B cell (primary cell): ENCODE measurements at regions not wholly inside any gene's neighbourhood (a gene's known extent, or its start where the extent isn't known, plus 50 kb on each side); places are given as distances from the start of the nearest gene placed in this dataset.

Source experiments
- ATAC-seq: fragments of 200-7000 bp; cut with Tn5 transposase; one replicate; pipeline ENCODE4 v1.10.0; 2021; ENCODE audit warnings: low read depth, mild to moderate bottlenecking, moderate number of reproducible peaks, moderate library complexity
- CTCF ChIA-PET: fragments of 350-600 bp; sonication (Branson Sonifier 250); formaldehyde crosslinking; loops from one replicate; lab custom pipeline; 2021; ENCODE audit warnings: antibody characterized with exemption, inconsistent platforms; lab: Charles Lee
- POLR2A ChIA-PET: fragments of 350-600 bp; sonication (Branson Sonifier 250); formaldehyde crosslinking; loops from one replicate; lab custom pipeline; 2021; ENCODE audit warnings: antibody characterized with exemption; lab: Charles Lee
- DNase-seq: peaks from one replicate; pipeline ENCODE4 v3.0.0; 2013
- H2AFZ ChIP-seq: 2 replicates; pipeline ENCODE4 v1.6.1; 2012; ENCODE audit warnings: mild to moderate bottlenecking, low read depth, low read length; ENCODE audit not compliant: insufficient read depth, poor library complexity, severe bottlenecking
- H3K27ac ChIP-seq, 2 donors: 1 replicate in 1 of 2; 2 replicates in 1 of 2; pipeline ENCODE4 v1.5.1; 2012 to 2013; ENCODE audit warnings: low read length in 2 of 2, mild to moderate bottlenecking in 2 of 2, moderate library complexity in 1 of 2
- H3K27me3 ChIP-seq, 4 experiments: fragments of 200-600 bp in 1 of 4; sonication (generic) in 1 of 4; replicated peaks in 1 of 4; 1 replicate in 2 of 4; 2 replicates in 2 of 4; pipeline versions ENCODE4 v1.6.1 to v1.7.0; 2013 to 2016; ENCODE audit warnings: low read length in 3 of 4, mild to moderate bottlenecking in 2 of 4, mixed read lengths in 1 of 4, moderate library complexity in 1 of 4; ENCODE audit not compliant: insufficient read depth in 4 of 4, control insufficient read depth in 3 of 4; ENCODE audit errors: control extremely low read depth in 1 of 4
- H3K36me3 ChIP-seq, 2 experiments: replicated peaks in 1 of 2; 1 replicate in 1 of 2; 2 replicates in 1 of 2; pipeline versions ENCODE4 v1.6.1 to v1.7.1; 2013; ENCODE audit warnings: low read length in 1 of 2; ENCODE audit not compliant: insufficient read depth in 2 of 2, control insufficient read depth in 1 of 2; ENCODE audit errors: control extremely low read depth in 1 of 2, extremely low read depth in 1 of 2
- H3K4me1 ChIP-seq, 2 donors: fragments of 200-600 bp in 1 of 2; sonication (generic) in 1 of 2; 1 replicate in 1 of 2; 2 replicates in 1 of 2; pipeline versions ENCODE4 v1.5.1 to v1.6.1; 2013 to 2017; ENCODE audit warnings: low read length in 2 of 2; ENCODE audit not compliant: control insufficient read depth in 2 of 2, insufficient read depth in 2 of 2
- H3K4me2 ChIP-seq: replicated peaks from 2 replicates; pipeline ENCODE3; 2012; ENCODE audit warnings: mild to moderate bottlenecking, low read depth, low read length; ENCODE audit not compliant: poor library complexity, severe bottlenecking
- H3K4me3 ChIP-seq, 5 experiments: fragments of 200-600 bp in 1 of 5; sonication (generic) in 1 of 5; 1 replicate in 3 of 5; 2 replicates in 2 of 5; pipeline versions ENCODE4 v1.5.1 to v1.7.0; 2011 to 2016; ENCODE audit warnings: low read length in 4 of 5, mild to moderate bottlenecking in 4 of 5, low read depth in 2 of 5, control low read depth in 1 of 5, moderate library complexity in 1 of 5; ENCODE audit not compliant: insufficient read depth in 1 of 5; ENCODE audit errors: control extremely low read depth in 1 of 5, extremely low read depth in 1 of 5
- H3K79me2 ChIP-seq: fragments of 200-600 bp; sonication (generic); one replicate; pipeline ENCODE4 v1.6.0; 2016; ENCODE audit warnings: low read length; ENCODE audit not compliant: control insufficient read depth, insufficient read depth
- H3K9ac ChIP-seq: fragments of 200-600 bp; sonication (generic); 2 replicates; pipeline ENCODE4 v1.6.1; 2017; ENCODE audit warnings: mild to moderate bottlenecking, low read length, moderate library complexity
- H3K9me3 ChIP-seq, 3 donors: one replicate each; pipeline versions ENCODE4 v1.6.1 to v1.7.1; 2013; ENCODE audit warnings: low read length in 2 of 3; ENCODE audit not compliant: control insufficient read depth in 2 of 3, insufficient read depth in 1 of 3; ENCODE audit errors: control extremely low read depth in 1 of 3
- H4K20me1 ChIP-seq: 2 replicates; pipeline ENCODE4 v1.6.0; 2012; ENCODE audit warnings: mild to moderate bottlenecking, low read length; ENCODE audit not compliant: insufficient read depth, control insufficient read depth, poor library complexity, severe bottlenecking
- H3K27ac Mint-ChIP-seq: one replicate; pipeline ENCODE4 v1.8.0; 2021; ENCODE audit warnings: mixed read lengths
- H3K27me3 Mint-ChIP-seq: one replicate; pipeline ENCODE4 v1.8.0; 2021; ENCODE audit warnings: mixed read lengths
- H3K4me1 Mint-ChIP-seq: one replicate; pipeline ENCODE4 v1.8.0; 2021; ENCODE audit warnings: mixed read lengths
- H3K4me3 Mint-ChIP-seq: one replicate; pipeline ENCODE4 v1.8.0; 2021; ENCODE audit warnings: mixed read lengths
- H3K9me3 Mint-ChIP-seq: one replicate; pipeline ENCODE4 v1.8.0; 2022; ENCODE audit warnings: mixed read lengths; ENCODE audit not compliant: insufficient read depth
- EZH2 ChIP-seq: IDR thresholded peaks from 2 replicates; pipeline ENCODE4 v1.6.1; 2012; ENCODE audit warnings: borderline replicate concordance, low read depth, mild to moderate bottlenecking, moderate library complexity, low read length; ENCODE audit not compliant: insufficient read depth, poor library complexity, severe bottlenecking
- WGBS: methylation state at CpG from one replicate; pipeline ENCODE4 v1.1.5; 2013; ENCODE audit warnings: missing lambda C conversion rate; ENCODE audit not compliant: insufficient coverage; 5-methylcytosine and 5-hydroxymethylcytosine counted together
- intact Hi-C: fragments of 100-400 bp; cut with micrococcal nuclease; formaldehyde crosslinking; loops from one replicate; pipeline ENCODE4 v1.10.0; 2022
- TF ChIP-seq, protein P1 (sequence below): fragments of 200-600 bp; IDR thresholded peaks from one replicate; pipeline ENCODE4 v1.8.0; 2022; ENCODE audit warnings: antibody characterized with exemption, mild to moderate bottlenecking

DNA sequence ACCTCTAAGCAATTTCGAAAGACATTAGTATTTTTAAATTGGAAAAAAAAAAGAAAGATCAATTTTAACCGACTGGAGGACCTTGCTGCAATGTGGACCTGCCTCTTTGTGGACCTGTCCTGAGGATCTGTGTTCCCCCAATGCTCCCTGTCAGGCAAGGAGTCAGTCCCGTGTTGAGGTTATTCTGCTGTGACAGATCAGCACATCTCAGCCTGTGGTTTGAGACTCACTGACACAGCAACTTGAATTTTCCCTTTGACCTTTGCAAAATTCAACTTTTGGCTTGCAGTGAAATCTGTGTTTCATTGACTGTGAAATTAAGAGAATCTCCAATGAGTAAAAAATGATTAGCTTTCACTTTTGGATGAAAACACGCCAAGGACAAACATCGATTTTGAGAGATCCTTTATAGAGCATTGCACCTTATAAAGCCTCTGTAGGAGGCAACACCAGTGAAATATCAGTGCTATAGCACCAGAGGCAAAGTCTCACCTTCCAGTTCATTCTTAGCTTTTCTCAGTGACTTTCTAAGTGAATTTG is 186.9 kb downstream of the GPAT3 start:
- POLR2A ChIA-PET: no interaction called here

DNA sequence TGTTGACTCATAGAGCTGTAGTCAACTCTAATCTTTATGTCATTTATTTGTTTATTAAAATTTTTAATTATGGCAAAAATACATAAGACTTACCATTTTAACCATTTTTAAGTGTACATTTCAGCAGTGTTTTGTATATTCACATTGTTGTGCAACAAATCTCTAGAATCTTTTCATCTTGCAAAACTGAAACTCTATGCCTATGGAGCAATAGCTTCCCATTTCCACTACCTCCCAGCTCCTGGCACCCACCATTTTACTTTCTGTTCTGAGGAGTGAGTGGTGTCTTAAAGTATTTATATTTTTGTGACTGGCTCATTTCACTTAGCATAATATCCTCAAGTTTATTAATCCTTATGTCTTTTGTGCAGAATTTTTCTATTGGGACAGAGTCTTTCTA is 181.0 kb downstream of the GPAT3 start:
- Histone ChIP-seq H3K4me3 (no peak overlapping the region), H3K36me3 (no peaks in the 10 kb centered on the region), H3K27me3 (no peaks in the 10 kb centered on the region), H3K79me2 (no peaks in the 10 kb centered on the region), H3K9me3 (no peaks in the 10 kb centered on the region), H4K20me1 (no peaks in the 10 kb centered on the region), H3K9ac (no peak overlapping the region), H3K27ac (no peak overlapping the region), H3K4me2 (no peak overlapping the region), H3K4me1 (no peaks in the 10 kb centered on the region), H2AFZ (no peak overlapping the region)
- Mint-ChIP-seq H3K27me3 (peaks cover 15% of the 10 kb centered on the region), H3K9me3 (no peaks in the 10 kb centered on the region), H3K4me1 (no peaks in the 10 kb centered on the region), H3K27ac (no peak overlapping the region), H3K4me3 (no peak overlapping the region)
- POLR2A ChIA-PET: no interaction called here
- ATAC-seq: no peak
- DNase-seq: no peak
- intact Hi-C loops: no loop called here
- CTCF ChIA-PET: no interaction called here
- TF ChIP-seq, protein P1, sequence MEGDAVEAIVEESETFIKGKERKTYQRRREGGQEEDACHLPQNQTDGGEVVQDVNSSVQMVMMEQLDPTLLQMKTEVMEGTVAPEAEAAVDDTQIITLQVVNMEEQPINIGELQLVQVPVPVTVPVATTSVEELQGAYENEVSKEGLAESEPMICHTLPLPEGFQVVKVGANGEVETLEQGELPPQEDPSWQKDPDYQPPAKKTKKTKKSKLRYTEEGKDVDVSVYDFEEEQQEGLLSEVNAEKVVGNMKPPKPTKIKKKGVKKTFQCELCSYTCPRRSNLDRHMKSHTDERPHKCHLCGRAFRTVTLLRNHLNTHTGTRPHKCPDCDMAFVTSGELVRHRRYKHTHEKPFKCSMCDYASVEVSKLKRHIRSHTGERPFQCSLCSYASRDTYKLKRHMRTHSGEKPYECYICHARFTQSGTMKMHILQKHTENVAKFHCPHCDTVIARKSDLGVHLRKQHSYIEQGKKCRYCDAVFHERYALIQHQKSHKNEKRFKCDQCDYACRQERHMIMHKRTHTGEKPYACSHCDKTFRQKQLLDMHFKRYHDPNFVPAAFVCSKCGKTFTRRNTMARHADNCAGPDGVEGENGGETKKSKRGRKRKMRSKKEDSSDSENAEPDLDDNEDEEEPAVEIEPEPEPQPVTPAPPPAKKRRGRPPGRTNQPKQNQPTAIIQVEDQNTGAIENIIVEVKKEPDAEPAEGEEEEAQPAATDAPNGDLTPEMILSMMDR: no peak
- no peak for TF ChIP-seq EZH2

More for the DNA sequence above, 186.9 kb downstream of the GPAT3 start:
- 90% methylated on average over 3 of the region's 5 CpGs for WGBS
- H3K4me1 ChIP-seq: no peaks in the 10 kb centered on the region
- DNase-seq (no peak), ATAC-seq (no peak)
- no peaks in the 10 kb centered on the region for H3K27me3 ChIP-seq
- TF ChIP-seq EZH2: no peak
- TF ChIP-seq, protein P1: no peak
- H3K9me3 ChIP-seq: no peaks in the 10 kb centered on the region
- Mint-ChIP-seq H3K27me3 (peaks cover 40% of the 10 kb centered on the region), H3K27ac (no peak overlapping the region), H3K9me3 (no peaks in the 10 kb centered on the region), H3K4me3 (no peak overlapping the region), H3K4me1 (no peaks in the 10 kb centered on the region)
- H3K9ac ChIP-seq: no peak overlapping the region
- intact Hi-C loops: no loop called here
- CTCF ChIA-PET: no interaction called here
- H4K20me1 ChIP-seq: no peaks in the 10 kb centered on the region
- H3K36me3 ChIP-seq: no peaks in the 10 kb centered on the region
- H2AFZ ChIP-seq: no peak overlapping the region
- no peaks in the 10 kb centered on the region for H3K79me2 ChIP-seq
- no peak overlapping the region for H3K4me2 ChIP-seq
- no peak overlapping the region for H3K27ac ChIP-seq
- no peak overlapping the region for H3K4me3 ChIP-seq
